GM12891 (cell line): ENCODE measurements at regions not wholly inside any gene's neighbourhood (a gene's known extent, or its start where the extent isn't known, plus 50 kb on each side); places are given as distances from the start of the nearest gene placed in this dataset.
"Not testable (repeated sequence)": the region's sequence is repeated elsewhere in the genome, so short reads cannot be mapped to it uniquely, and the experiment has no call there.

Experiments
- DNase-seq: peaks from one replicate; pipeline ENCODE4 v3.0.0; 2011; ENCODE audit warnings: low spot score; ENCODE audit not compliant: insufficient read length
- FAIRE-seq: peaks from 2 replicates; lab custom pipeline; 2011; peaks lifted over from hg19 to GRCh38; lab: Jason Lieb, UNC
- PAX5 ChIP-seq: IDR thresholded peaks from 2 replicates; pipeline ENCODE4 v1.6.1; 2011; ENCODE audit warnings: low read length, moderate library complexity, mild to moderate bottlenecking; ENCODE audit not compliant: insufficient read depth, severe bottlenecking
- POLR2A ChIP-seq: IDR thresholded peaks from 2 replicates; pipeline ENCODE4 v1.6.1; 2011; ENCODE audit warnings: low read depth, low read length, control low read depth
- POLR2AphosphoS5 ChIP-seq: IDR thresholded peaks from 2 replicates; pipeline ENCODE4 v1.6.1; 2011; ENCODE audit warnings: low read depth, low read length, control low read depth
- POU2F2 ChIP-seq: IDR thresholded peaks from 2 replicates; pipeline ENCODE4 v1.6.1; 2011; ENCODE audit warnings: low read depth, mild to moderate bottlenecking, control low read depth, low read length, moderate library complexity
- SPI1 ChIP-seq: IDR thresholded peaks from 2 replicates; pipeline ENCODE4 v1.6.1; 2011; ENCODE audit warnings: low read depth, low read length, control low read depth
- TAF1 ChIP-seq: IDR thresholded peaks from 2 replicates; pipeline ENCODE4 v1.6.1; 2011; ENCODE audit warnings: low read depth, low read length, control low read depth

DNA sequence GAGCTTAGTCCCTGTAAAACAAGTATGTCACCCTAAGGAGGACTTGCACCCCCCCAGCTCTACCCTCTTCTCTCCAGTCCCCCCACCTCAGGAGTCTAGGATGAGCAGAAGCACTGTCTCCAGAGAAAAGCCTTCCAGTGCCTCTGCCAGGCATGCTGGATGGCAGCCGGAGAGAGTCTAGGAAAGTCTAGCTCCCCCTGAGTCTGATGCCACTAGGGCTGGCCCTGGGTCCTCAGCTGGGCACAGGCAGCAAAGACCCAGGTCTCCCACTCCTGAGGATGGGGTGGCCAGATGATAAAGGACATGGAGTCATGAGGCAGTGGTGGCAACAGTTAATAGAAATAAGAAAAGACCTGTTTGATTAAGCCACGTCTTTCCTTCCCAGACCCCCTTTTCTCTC, 225.6 kb downstream of the CYP26B1 start:
- no peak for DNase-seq
- TF ChIP-seq POU2F2 (no peak), PAX5 (no peak), POLR2A (no peak), POLR2AphosphoS5 (no peak), TAF1 (no peak), SPI1 (no peak)
- FAIRE-seq: no peak

DNA sequence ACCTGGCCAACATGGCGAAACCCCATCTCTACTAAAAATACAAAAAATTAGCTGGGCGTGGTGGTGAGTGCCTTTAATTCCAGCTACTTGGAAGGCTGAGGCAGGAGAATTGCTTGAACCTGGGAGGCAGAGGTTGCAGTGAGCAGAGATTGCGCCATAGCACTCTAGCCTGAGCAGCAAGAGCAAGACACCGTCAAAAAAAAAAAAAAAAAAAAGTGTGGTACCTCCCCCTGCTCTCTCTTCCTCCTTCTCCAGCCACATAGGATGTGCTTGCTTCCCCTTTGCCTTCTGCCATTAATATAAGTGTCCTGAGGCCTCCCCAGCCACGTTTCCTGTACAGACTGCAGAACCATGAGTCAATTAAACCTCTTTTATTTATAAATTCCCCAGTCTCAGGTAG, 226.8 kb downstream of the CYP26B1 start:
- FAIRE-seq, DNase-seq: not testable (repeated sequence)

DNA sequence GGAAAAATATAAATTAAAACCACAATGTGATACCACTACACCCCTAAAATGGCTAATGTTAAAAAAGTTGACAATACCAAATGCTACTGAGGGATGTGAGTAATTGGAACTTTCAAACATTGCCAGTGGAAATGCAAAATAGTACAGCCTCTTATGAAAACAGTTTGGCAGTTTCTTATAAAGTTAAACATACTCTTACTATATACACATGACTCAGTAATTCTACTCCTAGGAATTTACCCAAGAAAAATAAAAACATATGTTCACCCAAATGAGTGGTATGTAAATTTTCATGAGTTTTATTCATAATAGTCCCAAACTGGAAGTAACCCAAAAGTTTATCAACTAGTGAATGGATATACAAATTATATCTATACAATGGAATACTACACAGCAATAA, 228.0 kb downstream of the CYP26B1 start:
- DNase-seq: no peak
- FAIRE-seq: no peak
- TF ChIP-seq POU2F2: no peak

DNA sequence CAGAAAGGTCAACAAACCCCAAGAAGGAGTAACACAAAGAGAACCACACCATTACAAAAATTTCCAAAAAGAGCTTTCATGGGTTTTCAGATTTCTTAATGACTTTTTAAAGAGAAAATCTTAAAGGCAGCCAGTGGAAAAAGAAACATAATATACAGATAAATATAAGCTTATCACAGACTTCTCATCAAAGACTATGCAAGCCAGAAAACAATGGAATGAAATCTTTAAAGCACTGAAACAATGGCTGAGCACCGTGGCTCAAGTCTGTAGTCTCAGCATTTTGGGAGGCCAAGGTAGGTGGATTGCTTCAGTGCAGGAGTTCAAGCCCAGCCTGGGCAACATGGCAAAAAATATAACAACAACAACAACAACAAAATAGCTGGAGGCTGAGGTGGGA, 237.4 kb downstream of the CYP26B1 start:
- FAIRE-seq: no peak
- TF ChIP-seq PAX5: no peak
- TF ChIP-seq POLR2A: no peak
- no peak for TF ChIP-seq POU2F2
- no peak for TF ChIP-seq SPI1
- no peak for TF ChIP-seq TAF1
- no peak for TF ChIP-seq POLR2AphosphoS5
- no peak for DNase-seq

DNA sequence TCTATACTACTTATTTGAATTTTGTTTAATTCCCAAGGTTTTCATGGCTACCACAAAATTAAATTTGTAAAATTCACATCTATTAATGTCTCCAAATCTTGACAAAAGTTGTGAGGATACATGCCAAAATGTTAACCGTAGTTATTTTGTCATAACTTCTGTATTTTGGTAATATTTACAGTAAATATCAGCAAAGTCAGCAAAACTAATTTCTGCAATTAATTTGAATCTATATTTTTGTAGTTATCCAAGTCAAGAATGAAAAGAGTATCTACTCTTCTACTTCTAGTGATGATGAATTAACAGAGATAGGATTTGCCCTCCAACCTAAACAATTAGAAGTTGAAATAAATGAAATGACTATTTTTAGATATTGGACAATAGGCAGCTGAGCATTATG, 238.9 kb downstream of the CYP26B1 start:
- TF ChIP-seq POLR2AphosphoS5: no peak
- TF ChIP-seq PAX5: no peak
- no peak for TF ChIP-seq SPI1
- no peak for TF ChIP-seq POU2F2
- TF ChIP-seq TAF1: no peak
- DNase-seq (no peak), FAIRE-seq (no peak)

DNA sequence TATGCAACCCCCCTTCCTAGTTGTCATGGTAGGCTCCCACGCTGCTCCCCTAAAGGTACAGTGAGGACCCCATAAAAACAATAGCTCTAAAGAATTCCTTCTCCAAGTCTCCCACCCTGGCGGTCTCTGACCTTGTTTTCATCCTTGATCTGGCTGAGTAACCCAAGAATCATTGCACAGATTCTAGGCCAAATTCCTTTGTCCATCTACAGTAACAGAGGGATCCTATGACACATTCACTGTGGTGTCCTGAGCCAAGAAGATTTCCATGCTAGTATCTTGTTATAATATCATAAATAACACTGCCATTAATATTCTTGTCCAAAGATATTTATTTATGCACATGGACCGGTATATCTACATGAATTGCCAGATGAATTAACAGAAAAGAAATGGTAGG, 240.2 kb downstream of the CYP26B1 start:
- FAIRE-seq (no peak), DNase-seq (no peak)
- TF ChIP-seq PAX5 (no peak), TAF1 (no peak), POU2F2 (no peak), POLR2A (no peak), SPI1 (no peak), POLR2AphosphoS5 (no peak)

DNA sequence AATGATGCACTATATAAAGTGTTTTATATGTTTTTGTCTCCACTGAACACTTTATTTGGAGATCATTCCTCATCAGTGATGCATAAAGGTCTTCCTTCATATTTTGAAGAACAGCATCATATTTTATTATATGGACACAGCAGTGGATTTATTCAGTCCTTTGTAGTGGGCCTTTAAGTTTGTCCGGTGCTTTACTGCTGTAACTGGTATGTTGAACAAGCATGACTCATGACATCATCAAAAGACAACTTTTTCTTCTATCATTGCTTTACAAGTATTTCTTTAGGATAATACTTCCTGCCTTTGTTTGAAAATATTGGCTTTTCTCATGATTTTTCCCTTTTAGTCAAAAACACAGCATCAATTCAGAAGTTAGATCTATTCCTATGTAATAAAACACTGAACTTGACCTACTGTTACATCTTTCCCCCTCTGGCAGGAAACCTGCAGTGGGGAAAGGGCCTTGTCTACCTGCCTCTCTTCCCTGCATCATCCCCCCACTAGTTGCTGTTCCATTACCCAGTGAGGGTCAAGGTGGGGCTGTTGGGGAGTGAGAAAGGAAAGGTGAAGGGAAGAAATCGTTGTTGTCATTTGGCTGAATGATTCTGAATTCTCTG, 241.2 kb downstream of the CYP26B1 start:
- FAIRE-seq: no peak
- DNase-seq: no peak
- TF ChIP-seq TAF1: no peak
- TF ChIP-seq POU2F2: no peak
- TF ChIP-seq POLR2AphosphoS5: no peak
- no peak for TF ChIP-seq SPI1
- no peak for TF ChIP-seq PAX5
- no peak for TF ChIP-seq POLR2A

DNA sequence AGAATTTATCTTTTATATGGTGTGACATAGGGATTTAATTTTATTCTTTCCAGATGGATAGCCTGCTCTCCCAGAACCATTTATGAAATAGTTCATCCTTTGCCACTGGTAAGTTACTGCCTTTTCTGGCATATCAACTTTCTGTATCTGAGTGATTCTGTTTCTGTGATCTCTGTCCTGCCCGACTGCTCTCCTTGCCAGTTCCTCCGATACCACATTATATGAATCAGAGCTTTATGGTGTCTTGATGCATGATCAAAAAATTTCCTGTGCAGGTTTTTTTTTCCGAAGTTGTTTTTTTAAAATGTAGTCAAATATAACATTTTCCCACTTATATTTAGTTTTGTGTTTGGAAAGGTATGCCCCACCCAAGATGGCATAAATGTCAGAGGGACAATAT, 242.5 kb downstream of the CYP26B1 start:
- FAIRE-seq: no peak
- no peak for DNase-seq
- no peak for TF ChIP-seq TAF1

DNA sequence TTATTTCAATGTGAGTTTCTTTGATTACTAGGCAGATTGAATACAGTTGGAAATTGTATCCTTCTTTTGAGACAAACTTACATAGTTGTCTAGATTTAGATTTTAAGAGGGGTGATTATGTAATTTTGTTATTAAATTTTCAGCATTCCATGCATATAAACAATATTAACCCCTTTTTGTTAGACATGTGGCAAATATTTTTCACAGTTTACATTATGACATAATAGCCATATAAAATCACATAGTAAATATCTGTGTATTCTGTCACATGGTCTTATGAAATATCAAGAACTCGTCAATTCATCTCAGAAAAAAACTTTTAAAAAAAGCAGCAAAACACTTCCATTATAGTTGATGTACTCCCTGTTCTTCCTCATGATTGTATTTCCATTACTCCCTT, 243.8 kb downstream of the CYP26B1 start:
- TF ChIP-seq TAF1 (no peak), POLR2A (no peak), SPI1 (no peak), PAX5 (no peak), POU2F2 (no peak), POLR2AphosphoS5 (no peak)
- FAIRE-seq (no peak), DNase-seq (no peak)

DNA sequence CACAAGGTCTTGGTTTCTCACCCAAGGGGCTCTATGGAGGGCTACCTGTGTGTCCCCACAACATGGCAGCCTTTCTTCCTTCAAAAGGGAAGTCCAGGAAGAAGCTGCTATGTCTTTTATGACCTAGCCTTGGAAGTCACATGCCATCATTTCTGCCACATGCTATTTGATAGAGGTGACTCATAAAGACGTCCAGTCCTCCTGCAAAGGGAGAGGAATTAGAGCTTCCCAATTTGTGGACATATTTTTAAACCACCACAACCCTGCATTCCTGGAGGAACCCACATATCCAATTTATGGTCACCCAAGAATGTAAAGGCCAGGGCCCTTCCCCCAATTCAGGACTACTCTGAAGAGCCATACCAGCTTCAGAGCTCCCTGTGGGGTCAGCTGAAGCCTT, 246.2 kb downstream of the CYP26B1 start:
- FAIRE-seq (no peak), DNase-seq (no peak)
- TF ChIP-seq SPI1: no peak
- no peak for TF ChIP-seq POU2F2
